SK-N-SH (cell line): ENCODE measurements at regions not wholly inside any gene's neighbourhood (a gene's known extent, or its start where the extent isn't known, plus 50 kb on each side); places are given as distances from the start of the nearest gene placed in this dataset.

ENCODE experiments used
- CHD2 ChIP-seq: fragments of 150-350 bp; IDR thresholded peaks from 2 replicates; pipeline ENCODE4 v1.6.1; 2018; ENCODE audit warnings: low read length; ENCODE audit not compliant: partially characterized antibody
- CTCF ChIP-seq: fragments of 200-600 bp; sonication (generic); IDR thresholded peaks from 2 replicates; pipeline ENCODE4 v1.6.1; 2017; ENCODE audit warnings: antibody characterized with exemption, mild to moderate bottlenecking, moderate library complexity
- EP300 ChIP-seq, 2 experiments: IDR thresholded peaks; 2 replicates each; pipeline versions ENCODE4 v1.4.0 to v1.6.1; 2012; ENCODE audit warnings: borderline replicate concordance in 1 of 2, low read depth in 1 of 2, low read length in 1 of 2
- EZH2phosphoT487 ChIP-seq: fragments of 200-600 bp; sonication (generic); IDR thresholded peaks from 2 replicates; pipeline ENCODE4 v1.6.1; 2017; ENCODE audit warnings: low read depth, mixed run types, mild to moderate bottlenecking, antibody characterized with exemption, moderate library complexity, borderline replicate concordance
- FOSL2 ChIP-seq: IDR thresholded peaks from 2 replicates; pipeline ENCODE4 v1.4.0; 2012; ENCODE audit warnings: low read depth, mild to moderate bottlenecking, moderate library complexity, borderline replicate concordance
- GABPA ChIP-seq: IDR thresholded peaks from 2 replicates; pipeline ENCODE4 v1.4.0; 2012; ENCODE audit warnings: low read depth, mild to moderate bottlenecking
- ZBTB33 ChIP-seq: IDR thresholded peaks from 2 replicates; pipeline ENCODE4 v1.4.0; 2012; ENCODE audit warnings: low read depth, borderline replicate concordance
- TF ChIP-seq, protein P1 (sequence below): IDR thresholded peaks from 2 replicates; pipeline ENCODE4; 2012

- TF ChIP-seq EZH2phosphoT487 (no peak), EP300 (IDR thresholded peaks at IDR 0.05; ENCODE audit: borderline replicate concordance in 1 of 2, low read depth in 1 of 2, low read length in 1 of 2) (no peak), CTCF (no peak), ZBTB33 (no peak), CHD2 (no peak), FOSL2 (no peak), GABPA (no peak)
- TF ChIP-seq, protein P1, sequence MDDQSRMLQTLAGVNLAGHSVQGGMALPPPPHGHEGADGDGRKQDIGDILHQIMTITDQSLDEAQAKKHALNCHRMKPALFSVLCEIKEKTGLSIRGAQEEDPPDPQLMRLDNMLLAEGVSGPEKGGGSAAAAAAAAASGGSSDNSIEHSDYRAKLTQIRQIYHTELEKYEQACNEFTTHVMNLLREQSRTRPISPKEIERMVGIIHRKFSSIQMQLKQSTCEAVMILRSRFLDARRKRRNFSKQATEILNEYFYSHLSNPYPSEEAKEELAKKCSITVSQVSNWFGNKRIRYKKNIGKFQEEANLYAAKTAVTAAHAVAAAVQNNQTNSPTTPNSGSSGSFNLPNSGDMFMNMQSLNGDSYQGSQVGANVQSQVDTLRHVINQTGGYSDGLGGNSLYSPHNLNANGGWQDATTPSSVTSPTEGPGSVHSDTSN, result no peak
These were observed 52.5 kb upstream of the SLC22A16 start for GRCh38 chr6:110528930-110529325.
